GM23338 (cell line): ENCODE measurements at regions not wholly inside any gene's neighbourhood (a gene's known extent, or its start where the extent isn't known, plus 50 kb on each side); places are given as distances from the start of the nearest gene placed in this dataset.

Source experiments
- ATAC-seq: fragments of 200-7000 bp; cut with Tn5 transposase; 3 replicates; pipeline ENCODE4 v1.9.1; 2020
- DNase-seq: peaks from one replicate; pipeline ENCODE4 v3.0.0-alpha.2; 2015; ENCODE audit warnings: low spot score
- H2AFZ ChIP-seq: fragments of 200-600 bp; sonication (generic); 2 replicates; pipeline ENCODE4 v1.8.0; 2016; ENCODE audit warnings: antibody characterized with exemption, mild to moderate bottlenecking, moderate library complexity
- H3F3A ChIP-seq: fragments of 200-600 bp; sonication (generic); replicated peaks from 2 replicates; pipeline ENCODE4 v1.8.0; 2017; ENCODE audit warnings: antibody characterized with exemption, mixed run types, low read depth
- H3K27ac ChIP-seq: fragments of 200-600 bp; sonication (generic); 2 replicates; pipeline ENCODE4 v1.6.1; 2016; ENCODE audit warnings: low read depth
- H3K27me3 ChIP-seq: fragments of 200-600 bp; sonication (generic); 2 replicates; pipeline ENCODE4 v1.8.0; 2016; ENCODE audit warnings: mild to moderate bottlenecking, mixed run types, moderate library complexity; ENCODE audit not compliant: insufficient read depth
- H3K36me3 ChIP-seq: fragments of 200-600 bp; sonication (generic); 2 replicates; pipeline ENCODE4 v1.8.0; 2016; ENCODE audit warnings: mild to moderate bottlenecking; ENCODE audit not compliant: insufficient read depth
- H3K4me1 ChIP-seq: fragments of 200-600 bp; sonication (generic); 2 replicates; pipeline ENCODE4 v1.8.0; 2016; ENCODE audit warnings: mild to moderate bottlenecking, moderate library complexity; ENCODE audit not compliant: insufficient read depth
- H3K4me2 ChIP-seq: fragments of 200-600 bp; sonication (generic); 2 replicates; pipeline ENCODE4 v1.7.1; 2017; ENCODE audit warnings: mixed run types
- H3K4me3 ChIP-seq: fragments of 200-600 bp; sonication (generic); 2 replicates; pipeline ENCODE4 v1.6.1; 2016; ENCODE audit warnings: mixed run types
- H3K79me2 ChIP-seq: fragments of 200-600 bp; sonication (generic); replicated peaks from 2 replicates; pipeline ENCODE4 v1.8.0; 2017; ENCODE audit warnings: mild to moderate bottlenecking; ENCODE audit not compliant: insufficient read depth
- H3K9me2 ChIP-seq: fragments of 200-600 bp; sonication (generic); 2 replicates; pipeline ENCODE4 v1.8.0; 2017; ENCODE audit not compliant: insufficient read depth
- H4K20me1 ChIP-seq: fragments of 200-600 bp; sonication (generic); replicated peaks from 2 replicates; pipeline ENCODE4 v1.8.0; 2017; ENCODE audit warnings: mild to moderate bottlenecking; ENCODE audit not compliant: insufficient read depth
- H3K27ac Mint-ChIP-seq: 2 replicates; pipeline ENCODE4 v1.8.0; 2020; ENCODE audit warnings: inconsistent platforms, mild to moderate bottlenecking, moderate library complexity, mixed read lengths
- H3K27me3 Mint-ChIP-seq: 3 replicates; pipeline ENCODE4 v1.8.0; 2022; ENCODE audit warnings: low read depth, mild to moderate bottlenecking, moderate library complexity, mixed read lengths, inconsistent platforms; ENCODE audit not compliant: insufficient read depth, poor library complexity
- H3K36me3 Mint-ChIP-seq: 3 replicates; pipeline ENCODE4 v1.8.0; 2021; ENCODE audit warnings: low read depth, mild to moderate bottlenecking, inconsistent platforms, moderate library complexity, mixed read lengths
- H3K4me1 Mint-ChIP-seq: 3 replicates; pipeline ENCODE4 v1.8.0; 2020; ENCODE audit warnings: mild to moderate bottlenecking, inconsistent platforms, mixed read lengths
- H3K4me3 Mint-ChIP-seq: 3 replicates; pipeline ENCODE4 v1.8.0; 2021; ENCODE audit warnings: moderate library complexity, mild to moderate bottlenecking, inconsistent platforms, mixed read lengths
- H3K9me3 Mint-ChIP-seq: 3 replicates; pipeline ENCODE4 v1.8.0; 2020; ENCODE audit warnings: moderate library complexity, mild to moderate bottlenecking, inconsistent platforms, mixed read lengths
- CREB1 ChIP-seq: fragments of 250-450 bp; sonication (Bioruptor Pico); IDR thresholded peaks from 2 replicates; pipeline ENCODE4 v1.5.0; 2020; ENCODE audit warnings: low read depth, mild to moderate bottlenecking, moderate library complexity
- CTCF ChIP-seq, 2 experiments: fragments of 200-600 bp in 1 of 2; sonication (generic) in 1 of 2; conservative IDR thresholded peaks; 2 replicates each; pipeline versions ENCODE4 v1.5.1 to v1.6.1; 2016 to 2017; ENCODE audit warnings: antibody characterized with exemption in 2 of 2, low read depth in 2 of 2, mild to moderate bottlenecking in 2 of 2, moderate library complexity in 1 of 2
- ETS1 ChIP-seq: IDR thresholded peaks from 2 replicates; pipeline ENCODE4 v1.6.1; 2016; ENCODE audit warnings: antibody characterized with exemption
- EZH2phosphoT487 ChIP-seq: fragments of 200-600 bp; sonication (generic); IDR thresholded peaks from one replicate; pipeline ENCODE4 v1.8.1; 2018; ENCODE audit warnings: antibody characterized with exemption; ENCODE audit not compliant: unreplicated experiment
- JUNB ChIP-seq: IDR thresholded peaks from one replicate; pipeline ENCODE4 v1.6.1; 2016; ENCODE audit warnings: antibody characterized with exemption; ENCODE audit not compliant: unreplicated experiment
- POLR2AphosphoS5 ChIP-seq: IDR thresholded peaks from 2 replicates; pipeline ENCODE4 v1.6.1; 2016; ENCODE audit warnings: antibody characterized with exemption, low read depth
- REST ChIP-seq: IDR thresholded peaks from one replicate; pipeline ENCODE4 v1.6.1; 2018; ENCODE audit warnings: antibody characterized with exemption; ENCODE audit not compliant: unreplicated experiment
- STAT1 ChIP-seq: IDR thresholded peaks from one replicate; pipeline ENCODE4 v1.6.1; 2016; ENCODE audit warnings: antibody characterized with exemption; ENCODE audit not compliant: unreplicated experiment
- ZNF114 ChIP-seq: fragments of 250-450 bp; sonication (Bioruptor Pico); IDR thresholded peaks from 2 replicates; pipeline ENCODE4 v1.5.0; 2020; ENCODE audit warnings: mild to moderate bottlenecking, moderate library complexity
- ZNF331 ChIP-seq: fragments of 250-450 bp; sonication (Bioruptor Pico); IDR thresholded peaks from 2 replicates; pipeline ENCODE4 v1.5.0; 2020; ENCODE audit warnings: low read depth, mild to moderate bottlenecking, moderate library complexity
- ZNF462 ChIP-seq: fragments of 250-450 bp; sonication (Bioruptor Pico); IDR thresholded peaks from 2 replicates; pipeline ENCODE4 v1.5.0; 2020; ENCODE audit warnings: mild to moderate bottlenecking, moderate library complexity

GRCh38 chr11:81342966-81343365 lies 1390.7 kb downstream of the FAM181B start (continued):
- TF ChIP-seq ZNF114 (CRISPR knock-in tag) (no peak), JUNB (no peak), CTCF (conservative IDR thresholded peaks at IDR 0.05; ENCODE audit: low read depth in 2 of 2) (no peak), STAT1 (no peak), ETS1 (no peak), ZNF331 (CRISPR knock-in tag) (no peak), EZH2phosphoT487 (no peak), REST (no peak)

- H3K4me2 ChIP-seq: no peak overlapping the region
- H4K20me1 ChIP-seq: no peaks in the 10 kb centered on the region
- H3K27me3 Mint-ChIP-seq: no peaks in the 10 kb centered on the region
- H3K4me1 ChIP-seq: no peaks in the 10 kb centered on the region
- no peaks in the 10 kb centered on the region for H3K9me3 Mint-ChIP-seq
- no peaks in the 10 kb centered on the region for H3F3A ChIP-seq
- no peaks in the 10 kb centered on the region for H3K4me1 Mint-ChIP-seq
- H3K36me3 ChIP-seq: no peaks in the 10 kb centered on the region
- H3K9me2 ChIP-seq: no peaks in the 10 kb centered on the region
- H2AFZ ChIP-seq: peak overlapping the region; percentile 21; the same call in 1 of the 2 replicates
- H3K27ac ChIP-seq: no peak overlapping the region
- no peak overlapping the region for H3K27ac Mint-ChIP-seq
- ATAC-seq (no peak), DNase-seq (no peak)
- no peaks in the 10 kb centered on the region for H3K79me2 ChIP-seq
- H3K36me3 Mint-ChIP-seq: no peaks in the 10 kb centered on the region
- no peak overlapping the region for H3K4me3 Mint-ChIP-seq
- no peak overlapping the region for H3K4me3 ChIP-seq
- no peaks in the 10 kb centered on the region for H3K27me3 ChIP-seq
- TF ChIP-seq POLR2AphosphoS5: no peak
- no peak for TF ChIP-seq EZH2phosphoT487
- no peak for TF ChIP-seq ZNF114 (CRISPR knock-in tag)
- TF ChIP-seq ZNF331 (CRISPR knock-in tag): no peak
- no peak for TF ChIP-seq ZNF462 (CRISPR knock-in tag)
- TF ChIP-seq JUNB: no peak
- TF ChIP-seq CREB1 (CRISPR knock-in tag): no peak
- TF ChIP-seq STAT1: no peak
These were observed 1393.4 kb downstream of the FAM181B start for GRCh38 chr11:81340225-81340624.
